Esophagus squamous epithelium (tissue), 5 donors: ENCODE measurements at regions not wholly inside any gene's neighbourhood (a gene's known extent, or its start where the extent isn't known, plus 50 kb on each side); places are given as distances from the start of the nearest gene placed in this dataset.
A peak's percentile ranks its signal among the peaks of the same experiment; 100 is the strongest.

ENCODE experiments used
- DNase-seq: peaks from one replicate; lab custom pipeline; 2025; lab: John Stamatoyannopoulos, UW
- H3K27ac ChIP-seq, 4 donors: fragments of 200-600 bp; sonication (generic); one replicate each; pipeline ENCODE4 v1.5.1; 2016 to 2019; ENCODE audit warnings: mild to moderate bottlenecking in 1 of 4
- H3K27me3 ChIP-seq, 4 donors: fragments of 200-600 bp; sonication (generic); 1 replicate in 3 of 4; 2 replicates in 1 of 4; pipeline versions ENCODE4 v1.5.1 to v1.6.0; 2017 to 2021; ENCODE audit warnings: antibody characterized with exemption in 1 of 4
- H3K36me3 ChIP-seq, 3 donors: fragments of 200-600 bp; sonication (generic); one replicate each; pipeline ENCODE4 v1.5.1; 2016 to 2019
- H3K4me1 ChIP-seq, 3 donors: fragments of 200-600 bp; sonication (generic); one replicate each; pipeline ENCODE4 v1.5.1; 2017 to 2019
- H3K4me3 ChIP-seq, 4 donors: fragments of 200-600 bp; sonication (generic); 1 replicate in 3 of 4; 2 replicates in 1 of 4; pipeline ENCODE4 v1.5.1; 2016 to 2019; ENCODE audit warnings: mild to moderate bottlenecking in 2 of 4, moderate library complexity in 1 of 4
- H3K9me3 ChIP-seq, 3 donors: fragments of 200-600 bp; sonication (generic); one replicate each; pipeline ENCODE4 v1.5.1; 2016 to 2019
- CTCF ChIP-seq, 6 experiments: fragments of 450-650 bp in 4 of 6; fragments of 200-600 bp in 2 of 6; sonication (generic) in 2 of 6; IDR thresholded peaks; one replicate each; pipeline ENCODE4 v1.5.1; 2016 to 2019; ENCODE audit warnings: antibody characterized with exemption in 6 of 6, mild to moderate bottlenecking in 4 of 6, moderate library complexity in 4 of 6
- POLR2A ChIP-seq, 4 donors: fragments of 450-650 bp; IDR thresholded peaks; one replicate each; pipeline ENCODE4 v1.6.1; 2017; ENCODE audit warnings: antibody characterized with exemption in 4 of 4, mild to moderate bottlenecking in 4 of 4, moderate library complexity in 3 of 4
- WGBS, 2 donors: methylation state at CpG; one replicate each; pipeline ENCODE4 v1.1.5; 2018; 5-methylcytosine and 5-hydroxymethylcytosine counted together
- intact Hi-C: fragments of 100-400 bp; cut with DNase I; formaldehyde crosslinking; loops from one replicate; pipeline ENCODE4 v1.15.0; 2022
- donor health status: DM: yes; HTN: yes; CAD: no.

GRCh38 chr21:39115576-39116235 lies 67.5 kb downstream of the PSMG1 start:
- Histone ChIP-seq H3K36me3 (no peaks in the 10 kb centered on the region), H3K4me3 (no peak overlapping the region), H3K27me3 (no peaks in the 10 kb centered on the region), H3K27ac (no peak overlapping the region), H3K4me1 (peaks cover 0 to 22% (median 8%) of the 10 kb centered on the region in 3 donors), H3K9me3 (no peaks in the 10 kb centered on the region)
- intact Hi-C loops: no loop called here
- DNase-seq: no peak
- WGBS, 2 donors: 58 to 71% methylated on average over 8 to 9 of the region's 10 CpGs
- no peak for TF ChIP-seq CTCF (IDR thresholded peaks at IDR 0.05)
- no peak for TF ChIP-seq POLR2A (IDR thresholded peaks at IDR 0.05)

GRCh38 chr21:39114871-39115575 lies 68.2 kb downstream of the PSMG1 start:
- WGBS, 2 donors: 61 to 69% methylated on average over 3 to 9 of the region's 11 CpGs
- Histone ChIP-seq H3K4me3 (no peak overlapping the region), H3K4me1 (peaks cover 0 to 27% (median 8%) of the 10 kb centered on the region in 3 donors), H3K27me3 (no peaks in the 10 kb centered on the region), H3K27ac (no peak overlapping the region), H3K36me3 (no peaks in the 10 kb centered on the region), H3K9me3 (no peaks in the 10 kb centered on the region)
- intact Hi-C loops: no loop called here
- DNase-seq: no peak
- TF ChIP-seq POLR2A (IDR thresholded peaks at IDR 0.05): no peak
- no peak for TF ChIP-seq CTCF (IDR thresholded peaks at IDR 0.05)

GRCh38 chr21:39111931-39112550 lies 71.2 kb downstream of the PSMG1 start:
- Histone ChIP-seq H3K4me3 (no peak overlapping the region), H3K36me3 (no peaks in the 10 kb centered on the region), H3K9me3 (no peaks in the 10 kb centered on the region), H3K4me1 (peaks cover 0 to 29% (median 8%) of the 10 kb centered on the region in 3 donors), H3K27me3 (no peaks in the 10 kb centered on the region), H3K27ac (peak overlapping the region in 2 of 4 donors; percentile 17 to 47)
- no peak for DNase-seq
- 49 to 57% methylated on average over 6 of the region's 6 CpGs for WGBS, 2 donors
- intact Hi-C loops: no loop called here
- TF ChIP-seq CTCF (IDR thresholded peaks at IDR 0.05) (no peak), POLR2A (IDR thresholded peaks at IDR 0.05) (no peak)

- WGBS, 2 donors: 69 to 74% methylated on average over 4 of the region's 4 CpGs
- no peak overlapping the region for H3K27ac ChIP-seq
- no peak for TF ChIP-seq POLR2A (IDR thresholded peaks at IDR 0.05)
- no peak for TF ChIP-seq CTCF (IDR thresholded peaks at IDR 0.05)
- intact Hi-C loops: no loop called here
- no peaks in the 10 kb centered on the region for H3K36me3 ChIP-seq
- DNase-seq: no peak
- no peak overlapping the region for H3K4me3 ChIP-seq
- no peaks in the 10 kb centered on the region for H3K27me3 ChIP-seq
- H3K4me1 ChIP-seq: peaks cover under 1 to 29% (median 8%) of the 10 kb centered on the region in 3 donors
- H3K9me3 ChIP-seq: no peaks in the 10 kb centered on the region
Measured at GRCh38 chr21:39110431-39110830, 72.8 kb downstream of the PSMG1 start.
